Embryonic facial prominence (tissue), 1 donor: ENCODE measurements at regions not wholly inside any gene's neighbourhood (a gene's known extent, or its start where the extent isn't known, plus 50 kb on each side); places are given as distances from the start of the nearest gene placed in this dataset.
A peak's percentile ranks its signal among the peaks of the same experiment; 100 is the strongest.
"Not testable (repeated sequence)": the region's sequence is repeated elsewhere in the genome, so short reads cannot be mapped to it uniquely, and the experiment has no call there.

Experiments used
- DNase-seq: peaks from one replicate; pipeline ENCODE4 v3.0.0-alpha.2; 2016; ENCODE audit errors: extremely low spot score

GRCh38 chr6:15904651-15905376 is 224.1 kb upstream of the MYLIP start:
- DNase-seq: no peak

GRCh38 chr6:15901141-15902115 is 227.5 kb upstream of the MYLIP start:
- no peak for DNase-seq

GRCh38 chr6:15898693-15899092 is 230.2 kb upstream of the MYLIP start:
- no peak for DNase-seq

- no peak for DNase-seq
These were observed 231.6 kb upstream of the MYLIP start for GRCh38 chr6:15897063-15897876.

- no peak for DNase-seq
These were observed 232.3 kb upstream of the DTNBP1 start for GRCh38 chr6:15894973-15895725.

GRCh38 chr6:15893556-15894253 is 230.9 kb upstream of the DTNBP1 start:
- no peak for DNase-seq

- DNase-seq: no peak
These were observed 229.5 kb upstream of the DTNBP1 start for GRCh38 chr6:15892369-15892768.

GRCh38 chr6:15888798-15889772 is 226.3 kb upstream of the DTNBP1 start:
- DNase-seq: no peak

GRCh38 chr6:15887491-15888461 is 224.9 kb upstream of the DTNBP1 start:
- no peak for DNase-seq

GRCh38 chr6:15885624-15886023 is 222.8 kb upstream of the DTNBP1 start:
- DNase-seq: no peak

GRCh38 chr6:15883593-15883992 is 220.8 kb upstream of the DTNBP1 start:
- DNase-seq: not testable (repeated sequence)

- DNase-seq: no peak
These were observed 220.1 kb upstream of the DTNBP1 start for GRCh38 chr6:15882915-15883314.

- DNase-seq: no peak
These were observed 219.5 kb upstream of the DTNBP1 start for GRCh38 chr6:15882345-15882744.

GRCh38 chr6:15881150-15881549 is 218.3 kb upstream of the DTNBP1 start:
- DNase-seq: no peak

GRCh38 chr6:15880262-15880973 is 217.6 kb upstream of the DTNBP1 start:
- no peak for DNase-seq

GRCh38 chr6:15879371-15880261 is 216.8 kb upstream of the DTNBP1 start:
- DNase-seq: peak; percentile 24
